Effector CD4-positive, alpha-beta T cell (primary cell): ENCODE measurements at regions not wholly inside any gene's neighbourhood (a gene's known extent, or its start where the extent isn't known, plus 50 kb on each side); places are given as distances from the start of the nearest gene placed in this dataset.
"Not testable (repeated sequence)": the region's sequence is repeated elsewhere in the genome, so short reads cannot be mapped to it uniquely, and the experiment has no call there.

ENCODE experiments used
- DNase-seq: peaks from one replicate; pipeline ENCODE4 v3.0.0-alpha.2; 2020

DNA sequence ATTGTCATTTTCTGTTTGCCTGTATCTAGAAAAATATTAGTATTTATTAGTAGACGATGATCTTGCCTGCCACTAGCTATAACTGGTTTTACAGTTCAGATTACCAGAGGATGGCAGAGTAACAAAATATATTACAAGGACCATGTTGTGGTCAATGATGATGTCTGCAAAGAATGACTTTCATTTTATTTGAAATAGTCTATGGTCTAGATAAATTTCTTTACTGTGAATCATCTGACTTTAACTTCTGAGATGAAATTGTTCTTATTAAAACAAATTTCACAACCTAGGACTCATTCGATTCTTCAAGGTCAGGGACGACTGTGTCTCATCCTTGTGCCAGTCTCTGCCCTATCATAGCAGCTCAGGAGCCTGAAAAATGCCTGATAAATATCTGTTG, 637.8 kb upstream of the KLF12 start:
- DNase-seq, result no peak

DNA sequence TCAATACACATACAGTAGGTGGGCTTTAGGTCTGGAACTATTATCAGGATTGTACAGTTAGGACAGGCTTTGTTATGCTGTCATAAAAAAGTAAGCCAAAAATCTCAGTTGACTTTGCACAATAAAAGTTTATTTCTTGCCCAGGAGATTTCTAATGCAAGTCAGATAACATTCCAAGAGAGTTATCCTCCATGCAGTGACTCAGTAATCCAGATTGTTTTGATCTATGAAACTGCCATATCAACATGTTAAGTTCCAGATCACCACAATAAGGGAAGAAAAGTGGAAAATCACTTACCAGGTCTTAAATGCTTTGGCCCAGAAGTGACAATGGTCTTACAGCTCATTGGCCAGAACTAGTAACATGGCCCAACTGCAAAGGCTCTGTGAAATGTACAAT, 636.2 kb upstream of the KLF12 start:
- no peak for DNase-seq

- no peak for DNase-seq
These were observed 635.1 kb upstream of the KLF12 start for GRCh38 chr13:74769333-74769732.

GRCh38 chr13:74768521-74769085, 634.4 kb upstream of the KLF12 start:
- DNase-seq, result no peak

- DNase-seq, result no peak
These were observed 632.8 kb upstream of the KLF12 start for GRCh38 chr13:74767050-74767449.

DNA sequence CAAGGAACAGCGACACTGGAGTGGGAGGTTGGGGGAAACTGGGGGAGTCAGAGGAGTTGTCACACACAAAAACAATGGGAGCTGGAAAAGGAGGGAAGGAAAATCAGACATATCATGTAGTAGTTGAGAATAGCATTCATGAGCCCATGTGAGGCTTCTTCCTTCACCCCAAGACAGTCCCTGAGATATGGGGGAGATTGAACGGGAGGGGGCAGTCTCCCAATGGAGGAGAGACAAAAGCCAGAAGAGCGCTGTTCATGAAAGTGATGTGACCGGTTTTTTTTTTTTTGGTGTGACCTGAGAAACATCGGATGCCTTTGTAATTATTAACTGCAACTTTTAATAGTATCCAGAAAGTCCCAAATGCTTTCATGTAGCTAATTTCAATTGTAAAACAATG, 631.8 kb upstream of the KLF12 start:
- no peak for DNase-seq

DNA sequence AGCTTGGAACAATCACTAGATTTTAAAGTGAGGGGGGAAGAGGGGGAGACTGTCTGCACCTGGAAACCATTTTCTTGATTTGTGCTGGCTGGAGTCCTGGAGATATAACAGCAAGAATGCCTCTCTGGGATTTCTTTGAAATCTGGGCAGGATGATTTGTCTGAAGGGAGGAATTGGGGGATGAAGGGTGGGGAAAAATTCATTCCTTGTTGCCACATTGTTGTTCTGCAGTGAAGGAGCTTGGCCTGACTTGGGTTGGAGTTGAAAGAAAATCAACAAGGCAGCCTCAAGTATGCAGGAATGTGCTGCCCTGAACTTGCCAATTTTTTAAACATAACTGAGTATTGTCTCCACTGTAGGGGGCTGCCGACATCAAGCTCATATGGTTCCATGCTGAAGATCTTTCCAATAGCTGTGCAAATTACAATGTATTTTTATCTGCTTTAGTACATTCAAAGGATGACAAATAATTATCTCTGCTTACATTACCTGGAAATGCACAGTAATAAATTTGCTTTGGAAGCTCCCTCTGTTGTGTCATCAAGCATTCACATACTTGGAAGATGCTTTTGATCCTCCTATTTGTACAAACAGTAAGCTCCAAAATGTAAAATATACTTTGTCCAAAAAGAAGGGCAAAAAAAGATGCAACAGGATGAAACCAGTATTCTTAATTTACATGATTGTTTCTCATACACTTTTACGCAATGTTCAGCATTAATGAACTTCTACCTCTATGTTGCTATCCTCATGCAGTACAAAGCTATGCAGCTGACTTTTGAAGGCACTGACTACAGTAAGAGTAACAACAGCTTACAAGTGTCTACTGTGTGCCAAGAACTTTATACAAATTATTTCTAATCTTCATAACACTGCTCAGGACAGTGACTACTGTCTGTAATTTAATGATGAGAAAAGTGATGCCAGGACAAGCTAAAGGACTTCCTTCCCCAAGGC, 627.9 kb upstream of the KLF12 start:
- no peak for DNase-seq

GRCh38 chr13:74758188-74758587, 624.0 kb upstream of the KLF12 start:
- DNase-seq, result no peak

DNA sequence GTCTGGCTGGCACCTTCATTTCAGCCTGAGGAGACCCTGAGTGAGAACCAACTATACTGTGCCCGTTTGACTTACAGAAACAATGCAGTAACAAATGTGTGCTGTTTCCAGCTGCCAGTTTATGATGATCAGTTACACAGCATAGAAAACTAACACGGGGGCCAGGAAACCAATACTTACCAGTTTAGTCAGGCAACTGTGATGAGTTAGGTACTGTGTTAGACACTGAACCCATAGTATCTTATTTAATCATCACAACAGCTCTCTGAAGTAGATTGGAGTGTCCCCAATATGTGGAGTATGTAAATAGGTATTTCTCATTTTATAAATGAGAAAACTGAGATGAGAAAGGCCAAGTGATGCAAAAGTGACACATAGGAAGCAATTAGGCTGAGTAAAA, 620.9 kb upstream of the KLF12 start:
- DNase-seq, result no peak

DNA sequence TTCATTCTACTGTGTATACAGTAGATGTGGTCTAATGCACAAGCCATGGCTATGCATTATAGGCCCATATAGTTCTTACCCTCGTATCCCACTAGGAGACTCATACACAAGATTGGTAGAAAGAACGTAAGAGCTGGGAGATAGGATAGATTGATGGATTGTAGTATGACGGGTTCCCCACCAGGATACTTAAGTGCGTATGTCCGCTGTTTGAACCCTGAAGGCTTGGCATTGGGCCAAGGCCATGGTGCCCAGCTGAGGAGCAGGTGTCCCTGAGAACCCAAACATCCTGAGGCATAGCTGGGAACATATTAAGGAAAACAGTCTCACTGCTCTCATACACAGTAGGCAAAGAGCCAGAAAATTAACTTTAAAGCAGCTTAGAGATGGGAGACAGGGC, 617.5 kb upstream of the KLF12 start:
- DNase-seq, result no peak

DNA sequence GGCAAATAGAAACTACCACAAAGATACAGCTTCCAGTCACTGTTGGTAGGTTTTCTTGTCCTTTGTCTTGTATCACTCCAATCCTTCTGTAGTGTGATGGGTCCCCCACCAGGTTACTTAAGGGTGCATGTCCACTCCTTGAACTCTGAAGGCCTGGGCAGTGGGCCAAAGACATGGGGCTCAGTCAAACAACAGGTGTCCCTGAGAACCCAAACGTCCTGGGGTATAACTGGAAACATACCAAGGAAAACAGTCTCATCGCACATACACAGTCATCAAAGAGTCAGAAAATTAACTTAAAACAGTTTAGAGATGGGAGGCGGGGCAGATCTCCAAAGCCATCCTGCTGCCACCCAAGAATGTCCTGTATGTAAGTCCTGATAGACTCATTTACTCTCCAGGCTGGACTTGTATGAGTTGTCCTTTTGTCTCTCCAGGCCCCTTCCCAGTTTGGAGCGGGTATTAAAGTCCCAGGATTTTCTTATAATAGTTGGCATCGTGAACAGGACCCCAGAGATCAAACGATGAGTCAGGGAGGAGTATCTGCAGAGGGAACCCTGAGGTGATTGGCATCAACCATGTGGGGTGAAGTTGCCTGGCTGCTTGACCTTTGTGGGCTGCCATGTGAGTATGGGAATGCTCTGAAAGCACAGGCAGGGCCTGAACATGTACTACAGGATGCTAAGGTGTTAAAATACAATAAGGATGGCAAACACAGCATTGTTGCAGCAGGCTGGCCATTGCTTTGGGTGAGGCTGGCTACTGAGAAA, 613.2 kb upstream of the KLF12 start:
- DNase-seq, result no peak

- no peak for DNase-seq
These were observed 609.8 kb upstream of the KLF12 start for GRCh38 chr13:74743992-74744391.

DNA sequence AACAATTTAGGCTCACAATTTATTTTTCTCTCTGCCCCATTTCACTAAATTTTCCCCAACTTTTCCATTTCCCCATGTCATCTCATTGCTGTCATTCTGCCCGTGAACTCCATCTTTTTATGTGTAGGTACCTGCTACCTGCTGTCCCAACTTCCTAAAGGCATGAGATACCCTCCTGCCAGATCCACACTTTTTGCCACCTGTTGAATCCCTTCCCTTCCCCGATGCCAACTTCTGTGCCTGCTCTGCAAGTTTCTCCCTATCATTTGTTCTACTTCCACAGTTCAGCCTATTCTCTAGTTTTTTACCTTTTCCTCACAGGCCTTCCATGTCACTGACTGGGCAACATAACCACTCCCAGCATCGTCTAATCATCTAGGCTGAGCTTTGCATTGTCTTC, 607.5 kb upstream of the KLF12 start:
- DNase-seq, result no peak

- no peak for DNase-seq
These were observed 598.7 kb upstream of the KLF12 start for GRCh38 chr13:74732736-74733385.

DNA sequence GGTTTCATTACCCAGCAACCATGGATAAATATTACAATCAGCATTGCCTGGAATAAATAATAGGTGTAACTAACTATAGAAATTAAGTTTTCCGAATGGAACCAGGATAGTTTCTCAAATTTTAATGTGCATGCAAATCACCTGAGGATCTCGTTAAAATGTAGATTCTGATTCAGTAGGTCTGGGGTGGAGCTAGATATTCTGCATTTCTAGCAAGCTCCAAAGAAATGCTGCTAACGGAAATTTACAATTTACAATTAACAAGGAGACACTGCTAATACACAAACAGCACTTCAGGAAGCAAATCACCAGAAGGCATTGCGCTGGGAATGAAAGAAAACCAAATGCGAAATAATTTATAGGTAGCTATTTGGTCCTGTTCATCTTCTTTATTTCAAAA, 597.5 kb upstream of the KLF12 start:
- no peak for DNase-seq

- DNase-seq, result no peak
These were observed 596.5 kb upstream of the KLF12 start for GRCh38 chr13:74730556-74731331.

- no peak for DNase-seq
These were observed 592.0 kb upstream of the KLF12 start for GRCh38 chr13:74726206-74726605.

GRCh38 chr13:74718232-74718842, 584.1 kb upstream of the KLF12 start:
- DNase-seq, result not testable (repeated sequence)

- DNase-seq, result no peak
These were observed 581.5 kb upstream of the KLF12 start for GRCh38 chr13:74715718-74716117.

GRCh38 chr13:74710006-74710405, 575.8 kb upstream of the KLF12 start:
- no peak for DNase-seq

DNA sequence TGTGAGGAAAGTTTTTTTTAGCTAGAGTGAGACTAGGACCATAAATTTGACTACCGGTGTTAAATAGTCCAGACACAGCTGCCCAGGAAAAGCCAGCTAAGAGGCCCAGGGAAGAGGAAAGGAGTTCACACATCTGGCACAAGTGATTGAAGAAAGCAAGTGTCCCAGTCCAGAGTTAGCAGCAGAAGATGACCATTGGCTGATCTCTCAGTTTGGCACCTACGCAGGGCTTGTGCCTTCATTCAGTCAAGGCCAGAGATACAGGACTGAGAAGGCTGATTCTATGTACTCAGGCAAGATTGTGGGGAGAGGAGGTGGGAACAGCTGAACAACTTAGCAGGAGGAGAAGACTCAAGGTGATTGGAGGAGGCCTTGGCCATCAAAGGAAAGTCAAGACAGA, 575.0 kb upstream of the KLF12 start:
- no peak for DNase-seq

DNA sequence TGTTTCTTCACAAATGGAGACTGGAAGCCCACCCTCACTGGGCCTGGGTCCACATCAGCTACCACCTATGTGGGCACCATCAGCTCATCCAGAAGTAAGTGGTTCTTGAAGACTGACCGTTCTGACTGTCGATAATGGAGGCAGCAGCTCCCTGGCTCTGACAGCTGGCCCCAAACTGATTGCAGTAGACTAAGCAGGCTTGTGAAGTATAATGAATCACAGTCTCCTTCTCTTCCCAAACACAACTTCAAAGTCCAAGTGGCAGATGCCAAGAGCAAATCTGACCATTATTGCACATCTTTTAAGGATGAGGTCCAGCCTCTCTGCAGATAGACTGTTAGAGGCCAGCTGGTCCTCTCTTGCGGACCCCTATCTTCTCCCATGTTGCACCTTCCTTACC, 574.4 kb upstream of the KLF12 start:
- DNase-seq, result no peak
